ENCODE measurements at regions not wholly inside any gene's neighbourhood (a gene's known extent, or its start where the extent isn't known, plus 50 kb on each side); places are given as distances from the start of the nearest gene placed in this dataset.

DNA sequence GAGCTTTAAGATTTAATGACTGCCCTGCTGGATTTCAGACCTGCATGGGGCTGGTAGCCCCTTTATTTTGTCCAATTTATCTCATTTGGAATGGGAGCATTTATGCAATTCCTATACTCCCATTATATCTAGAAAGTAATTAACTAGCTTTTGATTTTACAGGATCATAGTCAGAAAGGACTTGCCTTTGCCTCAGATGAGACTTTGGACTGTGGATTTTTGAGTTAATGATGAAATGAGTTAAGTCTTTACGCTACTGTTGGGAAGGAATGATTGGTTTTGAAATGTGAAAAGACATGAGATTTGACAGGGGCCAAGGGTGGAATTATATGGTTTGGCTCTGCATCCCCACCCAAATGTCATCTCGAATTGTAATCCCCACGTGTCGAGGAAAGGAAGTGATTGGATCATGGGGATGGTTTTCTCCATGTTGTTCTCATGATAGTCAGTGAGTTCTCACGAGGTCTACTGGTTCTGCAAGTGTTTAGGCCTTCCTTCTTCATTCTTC lies 213.1 kb upstream of the DCN start:
- no TSS peak for BruUV-seq (replicated peaks)
- H3K4me3 Mint-ChIP-seq (ENCODE audit: unreplicated experiment), result no peak overlapping the region
- TF ChIP-seq, protein P1, sequence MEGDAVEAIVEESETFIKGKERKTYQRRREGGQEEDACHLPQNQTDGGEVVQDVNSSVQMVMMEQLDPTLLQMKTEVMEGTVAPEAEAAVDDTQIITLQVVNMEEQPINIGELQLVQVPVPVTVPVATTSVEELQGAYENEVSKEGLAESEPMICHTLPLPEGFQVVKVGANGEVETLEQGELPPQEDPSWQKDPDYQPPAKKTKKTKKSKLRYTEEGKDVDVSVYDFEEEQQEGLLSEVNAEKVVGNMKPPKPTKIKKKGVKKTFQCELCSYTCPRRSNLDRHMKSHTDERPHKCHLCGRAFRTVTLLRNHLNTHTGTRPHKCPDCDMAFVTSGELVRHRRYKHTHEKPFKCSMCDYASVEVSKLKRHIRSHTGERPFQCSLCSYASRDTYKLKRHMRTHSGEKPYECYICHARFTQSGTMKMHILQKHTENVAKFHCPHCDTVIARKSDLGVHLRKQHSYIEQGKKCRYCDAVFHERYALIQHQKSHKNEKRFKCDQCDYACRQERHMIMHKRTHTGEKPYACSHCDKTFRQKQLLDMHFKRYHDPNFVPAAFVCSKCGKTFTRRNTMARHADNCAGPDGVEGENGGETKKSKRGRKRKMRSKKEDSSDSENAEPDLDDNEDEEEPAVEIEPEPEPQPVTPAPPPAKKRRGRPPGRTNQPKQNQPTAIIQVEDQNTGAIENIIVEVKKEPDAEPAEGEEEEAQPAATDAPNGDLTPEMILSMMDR (IDR thresholded peaks at IDR 0.05; ENCODE audit: unreplicated experiment), result no peak
- intact Hi-C loops (cut with micrococcal nuclease), result no loop called here
- H3K27ac Mint-ChIP-seq (ENCODE audit: low read depth, unreplicated experiment), result no peak overlapping the region
- H3K36me3 Mint-ChIP-seq (ENCODE audit: insufficient read depth, unreplicated experiment), result no peaks in the 10 kb centered on the region
- H3K27me3 Mint-ChIP-seq (ENCODE audit: insufficient read depth, unreplicated experiment), result no peaks in the 10 kb centered on the region
- H3K9me3 Mint-ChIP-seq (ENCODE audit: unreplicated experiment), result peaks cover 3% of the 10 kb centered on the region
- no peaks in the 10 kb centered on the region for H3K4me1 Mint-ChIP-seq (ENCODE audit: insufficient read depth, unreplicated experiment)
- ChIA-PET POLR2A (interaction anchor here (0.7 kb wide), 1 partner anchor 1254 kb away, joined by 3 read pairs; no protein-coding TSS in a partner anchor), CTCF (interaction anchor here (0.5 to 2.2 kb wide), 3 partner anchors 14 to 337 kb away, joined by 3 to 7 read pairs (median 3); no protein-coding TSS in a partner anchor)
- DNase-seq (ENCODE audit: unreplicated experiment), result no peak

DNA sequence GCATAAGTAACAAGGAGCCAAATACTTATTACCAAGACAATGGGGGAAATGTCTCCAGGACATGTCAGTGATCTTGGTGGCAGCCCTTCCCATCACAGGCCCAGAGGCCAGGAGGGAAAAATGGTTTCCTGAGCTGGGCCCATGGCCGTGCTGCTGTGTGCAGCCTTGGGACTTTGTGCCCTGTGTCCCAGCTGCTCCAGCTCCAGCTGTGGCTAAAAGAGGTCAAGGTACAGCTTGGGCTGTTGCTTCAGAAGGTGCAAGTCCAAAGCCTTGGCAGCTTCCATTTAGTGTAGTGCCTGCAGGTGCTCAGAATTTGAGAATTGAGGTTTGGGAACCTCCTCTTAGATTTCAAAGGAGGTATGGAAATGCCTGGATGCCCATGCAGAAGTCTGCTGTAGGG lies 212.3 kb upstream of the DCN start:
- no TSS peak for BruUV-seq (replicated peaks)
- H3K27ac Mint-ChIP-seq (ENCODE audit: low read depth, unreplicated experiment), result peak overlapping the region; percentile 47
- no peaks in the 10 kb centered on the region for H3K36me3 Mint-ChIP-seq (ENCODE audit: insufficient read depth, unreplicated experiment)
- H3K4me1 Mint-ChIP-seq (ENCODE audit: insufficient read depth, unreplicated experiment), result no peaks in the 10 kb centered on the region
- no peak overlapping the region for H3K4me3 Mint-ChIP-seq (ENCODE audit: unreplicated experiment)
- no peaks in the 10 kb centered on the region for H3K27me3 Mint-ChIP-seq (ENCODE audit: insufficient read depth, unreplicated experiment)
- no peak for DNase-seq (ENCODE audit: unreplicated experiment)
- ChIA-PET CTCF (interaction anchor here (1.2 to 2.2 kb wide), 2 partner anchors 13 to 27 kb away, joined by 3 to 7 read pairs; no protein-coding TSS in a partner anchor), POLR2A (no interaction called here)
- peaks cover 7% of the 10 kb centered on the region for H3K9me3 Mint-ChIP-seq (ENCODE audit: unreplicated experiment)
- intact Hi-C loops (cut with micrococcal nuclease), result no loop called here
- TF ChIP-seq, protein P1 (IDR thresholded peaks at IDR 0.05; ENCODE audit: unreplicated experiment), result no peak

DNA sequence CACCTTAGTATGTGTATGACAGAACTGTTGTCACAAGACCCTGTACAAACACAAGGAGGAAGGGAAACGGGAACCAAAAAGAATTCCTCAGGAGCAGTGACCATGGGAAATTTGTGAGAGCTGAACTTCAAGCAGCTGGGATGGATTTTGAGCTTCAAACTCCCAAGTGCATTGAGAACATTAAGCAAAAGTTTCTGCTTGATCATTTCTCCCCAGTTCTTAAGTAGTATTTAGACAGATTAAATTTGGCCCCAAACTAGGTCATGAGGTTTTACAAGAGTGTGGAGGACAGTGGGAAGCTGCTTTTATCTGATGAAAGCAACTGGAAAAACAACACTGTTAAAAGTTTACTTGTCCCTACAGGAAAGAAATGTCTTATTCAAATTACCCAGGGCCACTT lies 206.0 kb upstream of the DCN start:
- no peaks in the 10 kb centered on the region for H3K27me3 Mint-ChIP-seq (ENCODE audit: insufficient read depth, unreplicated experiment)
- no TSS peak for BruUV-seq (replicated peaks)
- no peaks in the 10 kb centered on the region for H3K4me1 Mint-ChIP-seq (ENCODE audit: insufficient read depth, unreplicated experiment)
- DNase-seq (ENCODE audit: unreplicated experiment), result no peak
- POLR2A ChIA-PET, result interaction anchor here (1.0 to 1.9 kb wide), 4 partner anchors 542 to 755 kb away, joined by 3 to 5 read pairs (median 4); no protein-coding TSS in a partner anchor
- TF ChIP-seq, protein P1 (IDR thresholded peaks at IDR 0.05; ENCODE audit: unreplicated experiment), result no peak
- H3K9me3 Mint-ChIP-seq (ENCODE audit: unreplicated experiment), result peaks cover 7% of the 10 kb centered on the region
- no peak overlapping the region for H3K4me3 Mint-ChIP-seq (ENCODE audit: unreplicated experiment)
- H3K36me3 Mint-ChIP-seq (ENCODE audit: insufficient read depth, unreplicated experiment), result no peaks in the 10 kb centered on the region
- peak overlapping the region; percentile 60 for H3K27ac Mint-ChIP-seq (ENCODE audit: low read depth, unreplicated experiment)
- CTCF ChIA-PET, result no interaction called here
- intact Hi-C loops (cut with micrococcal nuclease), result loop anchor here (10.0 kb wide), 1 partner anchor 386 kb away; no protein-coding TSS in a partner anchor

DNA sequence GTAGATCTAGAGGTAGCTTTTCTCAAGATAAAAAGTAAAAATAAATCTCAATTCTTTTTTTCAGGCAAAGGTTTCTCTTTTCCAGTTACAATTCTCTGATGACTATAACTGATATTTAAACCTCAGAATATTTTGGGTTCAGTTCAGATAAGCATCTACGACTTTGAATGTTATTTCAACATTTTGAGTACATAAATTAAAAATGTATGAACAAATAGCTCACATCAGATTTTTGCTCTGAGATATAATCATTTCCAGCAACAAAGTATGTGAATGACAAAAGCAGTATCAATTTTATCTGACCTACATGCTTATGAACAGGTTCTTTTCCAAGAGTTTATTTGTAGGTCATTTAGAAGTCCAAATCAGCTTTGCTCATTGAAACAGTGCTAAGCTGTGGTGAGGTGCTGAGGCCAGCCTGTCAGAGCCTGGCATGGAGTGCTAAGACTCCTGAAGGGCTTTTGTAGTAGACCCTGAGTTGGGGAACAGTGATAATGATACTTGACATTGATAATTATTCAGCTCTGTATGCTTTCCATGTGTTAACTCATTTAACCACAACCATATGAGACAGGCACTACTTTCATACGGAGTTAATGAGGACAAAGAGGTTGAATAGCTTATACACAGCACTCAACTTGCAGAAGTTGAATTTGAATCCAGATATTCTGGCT lies 205.0 kb upstream of the DCN start:
- H3K36me3 Mint-ChIP-seq (ENCODE audit: insufficient read depth, unreplicated experiment), result no peaks in the 10 kb centered on the region
- CTCF ChIA-PET, result interaction anchor here (0.7 to 2.0 kb wide), 3 partner anchors 424 to 1262 kb away, joined by 3 to 6 read pairs (median 4); no protein-coding TSS in a partner anchor

More for the DNA sequence above, 205.0 kb upstream of the DCN start:
- peaks cover 7% of the 10 kb centered on the region for H3K9me3 Mint-ChIP-seq (ENCODE audit: unreplicated experiment)
- no peak for DNase-seq (ENCODE audit: unreplicated experiment)
- POLR2A ChIA-PET, result interaction anchor here (0.6 to 1.9 kb wide), 8 partner anchors 221 to 1252 kb away, joined by 3 to 5 read pairs (median 4); partner anchors contain the start of gene BTG1
- intact Hi-C loops (cut with micrococcal nuclease), result loop anchor here (10.0 kb wide), 1 partner anchor 387 kb away; no protein-coding TSS in a partner anchor
- H3K27ac Mint-ChIP-seq (ENCODE audit: low read depth, unreplicated experiment), result peak overlapping the region; percentile 60
- H3K27me3 Mint-ChIP-seq (ENCODE audit: insufficient read depth, unreplicated experiment), result no peaks in the 10 kb centered on the region
- no peaks in the 10 kb centered on the region for H3K4me1 Mint-ChIP-seq (ENCODE audit: insufficient read depth, unreplicated experiment)
- TF ChIP-seq, protein P1 (IDR thresholded peaks at IDR 0.05; ENCODE audit: unreplicated experiment), result no peak
- BruUV-seq (replicated peaks), result no TSS peak
- H3K4me3 Mint-ChIP-seq (ENCODE audit: unreplicated experiment), result no peak overlapping the region

All from MCF 10A (cell line).